ENCODE measurements at regions not wholly inside any gene's neighbourhood (a gene's known extent, or its start where the extent isn't known, plus 50 kb on each side); places are given as distances from the start of the nearest gene placed in this dataset.
"Not testable (repeated sequence)": the region's sequence is repeated elsewhere in the genome, so short reads cannot be mapped to it uniquely, and the experiment has no call there.

- no peaks in the 10 kb centered on the region for H3K36me3 ChIP-seq (ENCODE audit: control insufficient read depth in 2 of 2, insufficient read depth in 2 of 2, low read length in 1 of 2)
- no peaks in the 10 kb centered on the region for H3K9me3 ChIP-seq (ENCODE audit: control insufficient read depth in 2 of 2, insufficient read depth in 1 of 2, low read depth in 1 of 2, low read length in 1 of 2)
- 76 to 82% methylated on average over 1 of the region's 1 CpG for WGBS, 2 donors
- no peaks in the 10 kb centered on the region for H3K27me3 ChIP-seq (ENCODE audit: control insufficient read depth in 1 of 2, insufficient read depth in 2 of 2, low read length in 2 of 2)
- H3K27ac ChIP-seq (ENCODE audit: low read depth in 2 of 2, low read length in 1 of 2), result no peak overlapping the region
- no peaks in the 10 kb centered on the region for H3K4me1 ChIP-seq (ENCODE audit: control insufficient read depth in 2 of 2, insufficient read depth in 2 of 2, low read length in 1 of 2)
- no peak overlapping the region for H3K4me3 ChIP-seq (ENCODE audit: low read depth in 1 of 2, low read length in 2 of 2)
Observed at GRCh38 chr3:152891678-152892077, 56.7 kb downstream of the P2RY1 start.

- no peaks in the 10 kb centered on the region for H3K9me3 ChIP-seq (ENCODE audit: control insufficient read depth in 2 of 2, insufficient read depth in 1 of 2, low read depth in 1 of 2, low read length in 1 of 2)
Observed at GRCh38 chr3:152892446-152892845, 57.5 kb downstream of the P2RY1 start.

GRCh38 chr3:152893647-152894046, 58.7 kb downstream of the P2RY1 start:
- H3K27ac ChIP-seq (ENCODE audit: low read depth in 2 of 2, low read length in 1 of 2), result no peak overlapping the region
- no peaks in the 10 kb centered on the region for H3K36me3 ChIP-seq (ENCODE audit: control insufficient read depth in 2 of 2, insufficient read depth in 2 of 2, low read length in 1 of 2)
- H3K27me3 ChIP-seq (ENCODE audit: control insufficient read depth in 1 of 2, insufficient read depth in 2 of 2, low read length in 2 of 2), result no peaks in the 10 kb centered on the region
- WGBS, 2 donors, result 65 to 81% methylated on average over 3 of the region's 3 CpGs
- H3K4me1 ChIP-seq (ENCODE audit: control insufficient read depth in 2 of 2, insufficient read depth in 2 of 2, low read length in 1 of 2), result no peaks in the 10 kb centered on the region
- no peaks in the 10 kb centered on the region for H3K9me3 ChIP-seq (ENCODE audit: control insufficient read depth in 2 of 2, insufficient read depth in 1 of 2, low read depth in 1 of 2, low read length in 1 of 2)
- no peak overlapping the region for H3K4me3 ChIP-seq (ENCODE audit: low read depth in 1 of 2, low read length in 2 of 2)

More at GRCh38 chr3:152892446-152892845, 57.5 kb downstream of the P2RY1 start:
- no peaks in the 10 kb centered on the region for H3K4me1 ChIP-seq (ENCODE audit: control insufficient read depth in 2 of 2, insufficient read depth in 2 of 2, low read length in 1 of 2)
- no peak overlapping the region for H3K4me3 ChIP-seq (ENCODE audit: low read depth in 1 of 2, low read length in 2 of 2)
- H3K27me3 ChIP-seq (ENCODE audit: control insufficient read depth in 1 of 2, insufficient read depth in 2 of 2, low read length in 2 of 2), result no peaks in the 10 kb centered on the region
- no peak overlapping the region for H3K27ac ChIP-seq (ENCODE audit: low read depth in 2 of 2, low read length in 1 of 2)
- no peaks in the 10 kb centered on the region for H3K36me3 ChIP-seq (ENCODE audit: control insufficient read depth in 2 of 2, insufficient read depth in 2 of 2, low read length in 1 of 2)

- Histone ChIP-seq H3K9me3 (ENCODE audit: control insufficient read depth in 2 of 2, insufficient read depth in 1 of 2, low read depth in 1 of 2, low read length in 1 of 2) (no peaks in the 10 kb centered on the region), H3K27me3 (ENCODE audit: control insufficient read depth in 1 of 2, insufficient read depth in 2 of 2, low read length in 2 of 2) (no peaks in the 10 kb centered on the region), H3K27ac (ENCODE audit: low read depth in 2 of 2, low read length in 1 of 2) (no peak overlapping the region), H3K4me3 (ENCODE audit: low read depth in 1 of 2, low read length in 2 of 2) (no peak overlapping the region), H3K4me1 (ENCODE audit: control insufficient read depth in 2 of 2, insufficient read depth in 2 of 2, low read length in 1 of 2) (no peaks in the 10 kb centered on the region), H3K36me3 (ENCODE audit: control insufficient read depth in 2 of 2, insufficient read depth in 2 of 2, low read length in 1 of 2) (no peaks in the 10 kb centered on the region)
- 77 to 81% methylated on average over 2 of the region's 2 CpGs for WGBS, 2 donors
Observed at GRCh38 chr3:152899306-152899705, 64.4 kb downstream of the P2RY1 start.

- Histone ChIP-seq H3K4me3 (ENCODE audit: low read depth in 1 of 2, low read length in 2 of 2) (no peak overlapping the region), H3K36me3 (ENCODE audit: control insufficient read depth in 2 of 2, insufficient read depth in 2 of 2, low read length in 1 of 2) (no peaks in the 10 kb centered on the region), H3K4me1 (ENCODE audit: control insufficient read depth in 2 of 2, insufficient read depth in 2 of 2, low read length in 1 of 2) (no peaks in the 10 kb centered on the region), H3K27me3 (ENCODE audit: control insufficient read depth in 1 of 2, insufficient read depth in 2 of 2, low read length in 2 of 2) (no peaks in the 10 kb centered on the region), H3K27ac (ENCODE audit: low read depth in 2 of 2, low read length in 1 of 2) (no peak overlapping the region), H3K9me3 (ENCODE audit: control insufficient read depth in 2 of 2, insufficient read depth in 1 of 2, low read depth in 1 of 2, low read length in 1 of 2) (no peaks in the 10 kb centered on the region)
- WGBS, 2 donors, result 80 to 89% methylated on average over 2 of the region's 2 CpGs
Observed at GRCh38 chr3:152902141-152902669, 67.3 kb downstream of the P2RY1 start.

- no peaks in the 10 kb centered on the region for H3K4me1 ChIP-seq (ENCODE audit: control insufficient read depth in 2 of 2, insufficient read depth in 2 of 2, low read length in 1 of 2)
- no peaks in the 10 kb centered on the region for H3K36me3 ChIP-seq (ENCODE audit: control insufficient read depth in 2 of 2, insufficient read depth in 2 of 2, low read length in 1 of 2)
- H3K9me3 ChIP-seq (ENCODE audit: control insufficient read depth in 2 of 2, insufficient read depth in 1 of 2, low read depth in 1 of 2, low read length in 1 of 2), result no peaks in the 10 kb centered on the region
- H3K27ac ChIP-seq (ENCODE audit: low read depth in 2 of 2, low read length in 1 of 2), result no peak overlapping the region
- no peaks in the 10 kb centered on the region for H3K27me3 ChIP-seq (ENCODE audit: control insufficient read depth in 1 of 2, insufficient read depth in 2 of 2, low read length in 2 of 2)
- no peak overlapping the region for H3K4me3 ChIP-seq (ENCODE audit: low read depth in 1 of 2, low read length in 2 of 2)
Observed at GRCh38 chr3:152905631-152906030, 70.7 kb downstream of the P2RY1 start.

GRCh38 chr3:152909180-152909883, 74.4 kb downstream of the P2RY1 start:
- Histone ChIP-seq H3K36me3 (ENCODE audit: control insufficient read depth in 2 of 2, insufficient read depth in 2 of 2, low read length in 1 of 2) (no peaks in the 10 kb centered on the region), H3K4me1 (ENCODE audit: control insufficient read depth in 2 of 2, insufficient read depth in 2 of 2, low read length in 1 of 2) (no peaks in the 10 kb centered on the region), H3K9me3 (ENCODE audit: control insufficient read depth in 2 of 2, insufficient read depth in 1 of 2, low read depth in 1 of 2, low read length in 1 of 2) (no peaks in the 10 kb centered on the region), H3K27ac (ENCODE audit: low read depth in 2 of 2, low read length in 1 of 2) (peak overlapping the region; percentile 50 to 67), H3K27me3 (ENCODE audit: control insufficient read depth in 1 of 2, insufficient read depth in 2 of 2, low read length in 2 of 2) (no peaks in the 10 kb centered on the region), H3K4me3 (ENCODE audit: low read depth in 1 of 2, low read length in 2 of 2) (no peak overlapping the region)
- WGBS, 2 donors, result 37 to 40% methylated on average over 2 of the region's 2 CpGs

- no peak overlapping the region for H3K4me3 ChIP-seq (ENCODE audit: low read depth in 1 of 2, low read length in 2 of 2)
- no peaks in the 10 kb centered on the region for H3K36me3 ChIP-seq (ENCODE audit: control insufficient read depth in 2 of 2, insufficient read depth in 2 of 2, low read length in 1 of 2)
- WGBS, 2 donors, result 56 to 64% methylated on average over 4 of the region's 4 CpGs
- H3K4me1 ChIP-seq (ENCODE audit: control insufficient read depth in 2 of 2, insufficient read depth in 2 of 2, low read length in 1 of 2), result no peaks in the 10 kb centered on the region
- no peaks in the 10 kb centered on the region for H3K27me3 ChIP-seq (ENCODE audit: control insufficient read depth in 1 of 2, insufficient read depth in 2 of 2, low read length in 2 of 2)
- peak overlapping the region; percentile 23 to 74 for H3K27ac ChIP-seq (ENCODE audit: low read depth in 2 of 2, low read length in 1 of 2)
- no peaks in the 10 kb centered on the region for H3K9me3 ChIP-seq (ENCODE audit: control insufficient read depth in 2 of 2, insufficient read depth in 1 of 2, low read depth in 1 of 2, low read length in 1 of 2)
Observed at GRCh38 chr3:152910211-152910610, 75.3 kb downstream of the P2RY1 start.

GRCh38 chr3:152910966-152911365, 76.0 kb downstream of the P2RY1 start:
- H3K27ac ChIP-seq (ENCODE audit: low read depth in 2 of 2, low read length in 1 of 2), result peak overlapping the region in 1 of 2 donors; percentile 59
- no peaks in the 10 kb centered on the region for H3K27me3 ChIP-seq (ENCODE audit: control insufficient read depth in 1 of 2, insufficient read depth in 2 of 2, low read length in 2 of 2)
- H3K9me3 ChIP-seq (ENCODE audit: control insufficient read depth in 2 of 2, insufficient read depth in 1 of 2, low read depth in 1 of 2, low read length in 1 of 2), result no peaks in the 10 kb centered on the region
- H3K4me1 ChIP-seq (ENCODE audit: control insufficient read depth in 2 of 2, insufficient read depth in 2 of 2, low read length in 1 of 2), result no peaks in the 10 kb centered on the region
- H3K36me3 ChIP-seq (ENCODE audit: control insufficient read depth in 2 of 2, insufficient read depth in 2 of 2, low read length in 1 of 2), result no peaks in the 10 kb centered on the region
- WGBS, 2 donors, result 48 to 49% methylated on average over 1 of the region's 1 CpG
- H3K4me3 ChIP-seq (ENCODE audit: low read depth in 1 of 2, low read length in 2 of 2), result no peak overlapping the region

- not testable (repeated sequence) for H3K9me3 ChIP-seq (ENCODE audit: control insufficient read depth in 2 of 2, insufficient read depth in 1 of 2, low read depth in 1 of 2, low read length in 1 of 2); H3K4me1 ChIP-seq (ENCODE audit: control insufficient read depth in 2 of 2, insufficient read depth in 2 of 2, low read length in 1 of 2); H3K27me3 ChIP-seq (ENCODE audit: control insufficient read depth in 1 of 2, insufficient read depth in 2 of 2, low read length in 2 of 2); H3K4me3 ChIP-seq (ENCODE audit: low read depth in 1 of 2, low read length in 2 of 2); H3K27ac ChIP-seq (ENCODE audit: low read depth in 2 of 2, low read length in 1 of 2); H3K36me3 ChIP-seq (ENCODE audit: control insufficient read depth in 2 of 2, insufficient read depth in 2 of 2, low read length in 1 of 2)
- 86 to 87% methylated on average over 8 of the region's 8 CpGs for WGBS, 2 donors
Observed at GRCh38 chr3:152914743-152915142, 79.8 kb downstream of the P2RY1 start.
